H1 (cell line): ENCODE measurements at regions not wholly inside any gene's neighbourhood (a gene's known extent, or its start where the extent isn't known, plus 50 kb on each side); places are given as distances from the start of the nearest gene placed in this dataset.

Source experiments
- EZH2 ChIP-seq: fragments of 200-600 bp; sonication (generic); IDR thresholded peaks from 2 replicates; pipeline ENCODE4 v1.7.1; 2012; ENCODE audit warnings: low read depth, mild to moderate bottlenecking, moderate library complexity, low read length, inconsistent platforms; ENCODE audit not compliant: severe bottlenecking
- KDM1A ChIP-seq: fragments of 200-600, 300-600 bp; sonication (generic); IDR thresholded peaks from 2 replicates; pipeline ENCODE4 v1.7.1; 2016; ENCODE audit warnings: mild to moderate bottlenecking, low read length, borderline replicate concordance
- SP2 ChIP-seq: IDR thresholded peaks from 2 replicates; pipeline ENCODE4 v1.6.1; 2012; ENCODE audit warnings: mild to moderate bottlenecking, low read length, inconsistent platforms

DNA sequence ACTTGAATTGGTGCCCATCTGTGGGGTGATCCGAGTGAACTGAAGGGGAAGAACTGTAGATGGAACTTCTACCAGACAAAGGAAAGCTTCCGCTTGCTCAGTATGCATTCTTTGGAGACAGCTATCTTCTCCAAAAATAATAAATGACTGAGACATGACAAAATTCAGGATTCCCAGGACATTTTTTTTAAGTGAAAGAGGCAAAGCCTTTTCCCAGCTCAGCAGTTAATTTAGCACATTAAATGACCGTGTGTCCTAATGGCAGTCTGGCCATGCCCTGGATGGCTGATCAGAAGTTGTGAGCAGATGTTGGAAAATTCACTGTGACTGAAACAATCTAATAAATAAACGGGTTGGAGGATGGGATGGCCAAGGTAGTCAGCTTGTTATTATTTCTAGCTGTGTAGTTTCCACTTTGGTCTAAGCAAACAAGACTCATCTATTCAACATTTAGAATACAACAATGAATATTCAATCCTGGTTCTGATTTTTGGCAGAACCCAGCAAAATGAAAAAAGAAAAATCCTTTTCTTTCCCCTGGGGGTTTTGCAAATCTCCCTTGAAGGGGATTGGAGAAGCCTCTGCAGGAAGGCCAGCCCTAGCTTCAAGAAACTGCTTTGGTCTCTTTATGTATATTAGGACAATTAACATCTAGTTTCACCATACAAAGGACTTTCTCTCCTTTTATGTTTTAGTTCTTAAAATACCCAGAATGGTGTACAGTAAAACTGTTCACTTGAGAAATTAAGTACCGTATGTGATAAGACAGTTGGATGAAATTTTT lies 540.9 kb upstream of the MDFIC2 start (continued):
- TF ChIP-seq KDM1A (no peak), SP2 (no peak), EZH2 (no peak)
